ENCODE measurements at regions not wholly inside any gene's neighbourhood (a gene's known extent, or its start where the extent isn't known, plus 50 kb on each side); places are given as distances from the start of the nearest gene placed in this dataset.
"Not testable (repeated sequence)": the region's sequence is repeated elsewhere in the genome, so short reads cannot be mapped to it uniquely, and the experiment has no call there.

- not testable (repeated sequence) for TF ChIP-seq CTCF (IDR thresholded peaks at IDR 0.05; ENCODE audit: low read length); EZH2 (optimal IDR thresholded peaks at IDR 0.05; ENCODE audit: low read depth, low read length); EZH2phosphoT487 (IDR thresholded peaks at IDR 0.05; ENCODE audit: low read length)
Observed at GRCh38 chr2:52409308-52410118, 1358.1 kb upstream of the CHAC2 start.
